Body of pancreas (tissue), 4 donors: ENCODE measurements at regions not wholly inside any gene's neighbourhood (a gene's known extent, or its start where the extent isn't known, plus 50 kb on each side); places are given as distances from the start of the nearest gene placed in this dataset.
A peak's percentile ranks its signal among the peaks of the same experiment; 100 is the strongest.

ENCODE experiments used
- POLR2A ChIP-seq, 3 donors: fragments of 450-650 bp; IDR thresholded peaks; one replicate each; pipeline ENCODE4 v1.6.1; 2016; ENCODE audit warnings: antibody characterized with exemption in 3 of 3, mild to moderate bottlenecking in 2 of 3
- TF ChIP-seq, protein P1 (sequence below), 7 experiments: fragments of 450-650 bp in 4 of 7; fragments of 200-600 bp in 3 of 7; sonication (generic) in 3 of 7; IDR thresholded peaks; one replicate each; pipeline ENCODE4 v1.5.1; 2016 to 2019; ENCODE audit warnings: antibody characterized with exemption in 7 of 7

DNA sequence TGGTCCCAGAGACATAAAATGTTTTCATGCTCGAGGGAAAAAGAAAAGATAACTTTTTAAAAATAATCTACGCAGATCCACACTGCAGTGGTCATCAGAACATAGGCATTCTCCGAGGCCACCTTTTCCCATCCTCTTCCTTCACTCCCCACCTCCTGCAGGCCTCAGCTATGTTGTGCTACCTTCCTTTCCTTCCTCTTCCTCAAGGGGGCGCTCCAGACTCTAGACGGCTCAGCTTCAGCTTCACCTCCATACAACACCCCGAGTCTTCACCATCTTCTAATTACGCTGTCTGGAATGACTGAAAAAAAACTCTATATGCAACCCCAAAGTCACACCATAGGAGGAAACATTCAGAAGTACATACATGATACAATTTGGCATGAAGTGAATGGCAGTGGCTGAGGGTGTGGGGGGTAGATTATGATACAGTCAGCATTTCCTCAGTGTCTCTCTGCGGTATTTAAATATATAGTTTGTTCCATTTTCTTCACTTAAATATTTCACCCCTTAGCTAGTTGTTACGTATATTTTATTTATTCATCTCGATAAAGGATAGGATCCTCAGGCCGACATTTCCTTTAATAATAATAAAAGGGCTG, 583.6 kb downstream of the IRS1 start:
- TF ChIP-seq, protein P1, sequence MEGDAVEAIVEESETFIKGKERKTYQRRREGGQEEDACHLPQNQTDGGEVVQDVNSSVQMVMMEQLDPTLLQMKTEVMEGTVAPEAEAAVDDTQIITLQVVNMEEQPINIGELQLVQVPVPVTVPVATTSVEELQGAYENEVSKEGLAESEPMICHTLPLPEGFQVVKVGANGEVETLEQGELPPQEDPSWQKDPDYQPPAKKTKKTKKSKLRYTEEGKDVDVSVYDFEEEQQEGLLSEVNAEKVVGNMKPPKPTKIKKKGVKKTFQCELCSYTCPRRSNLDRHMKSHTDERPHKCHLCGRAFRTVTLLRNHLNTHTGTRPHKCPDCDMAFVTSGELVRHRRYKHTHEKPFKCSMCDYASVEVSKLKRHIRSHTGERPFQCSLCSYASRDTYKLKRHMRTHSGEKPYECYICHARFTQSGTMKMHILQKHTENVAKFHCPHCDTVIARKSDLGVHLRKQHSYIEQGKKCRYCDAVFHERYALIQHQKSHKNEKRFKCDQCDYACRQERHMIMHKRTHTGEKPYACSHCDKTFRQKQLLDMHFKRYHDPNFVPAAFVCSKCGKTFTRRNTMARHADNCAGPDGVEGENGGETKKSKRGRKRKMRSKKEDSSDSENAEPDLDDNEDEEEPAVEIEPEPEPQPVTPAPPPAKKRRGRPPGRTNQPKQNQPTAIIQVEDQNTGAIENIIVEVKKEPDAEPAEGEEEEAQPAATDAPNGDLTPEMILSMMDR (IDR thresholded peaks at IDR 0.05), result peak; percentile 47 to 84 (median 66)
- TF ChIP-seq POLR2A (IDR thresholded peaks at IDR 0.05), result no peak
